ENCODE measurements at regions not wholly inside any gene's neighbourhood (a gene's known extent, or its start where the extent isn't known, plus 50 kb on each side); places are given as distances from the start of the nearest gene placed in this dataset.
"Not testable (repeated sequence)": the region's sequence is repeated elsewhere in the genome, so short reads cannot be mapped to it uniquely, and the experiment has no call there.

GRCh38 chr1:188778578-188778977, 1699.1 kb downstream of the BRINP3 start:
- Mint-ChIP-seq H3K9me3 (peaks cover 0 to 14% (median 5%) of the 10 kb centered on the region in 8 donors), H3K27ac (no peak overlapping the region), H3K36me3 (no peaks in the 10 kb centered on the region), H3K4me3 (no peak overlapping the region), H3K4me1 (no peaks in the 10 kb centered on the region), H3K27me3 (no peaks in the 10 kb centered on the region)
- Histone ChIP-seq H3K4me3 (ENCODE audit: low read length in 2 of 2) (no peak overlapping the region), H3K27me3 (ENCODE audit: insufficient read depth, low read length) (no peaks in the 10 kb centered on the region), H3K36me3 (ENCODE audit: insufficient read depth, low read length) (no peaks in the 10 kb centered on the region), H3K4me1 (ENCODE audit: insufficient read depth, low read length) (no peaks in the 10 kb centered on the region), H3K27ac (ENCODE audit: low read depth, low read length) (no peak overlapping the region), H3K9me3 (ENCODE audit: control insufficient read depth in 1 of 2, low read length in 2 of 2) (no peaks in the 10 kb centered on the region)
- CTCF ChIA-PET (ENCODE audit: partially characterized antibody) = no interaction called here
- intact Hi-C loops (cut with micrococcal nuclease) = no loop called here
- POLR2A ChIA-PET (ENCODE audit: partially characterized antibody) = no interaction called here
- no peak for DNase-seq

GRCh38 chr1:188782220-188782841, 1695.3 kb downstream of the BRINP3 start:
- no peak overlapping the region for H3K4me3 Mint-ChIP-seq
- Histone ChIP-seq H3K27me3 (ENCODE audit: insufficient read depth, low read length) (no peaks in the 10 kb centered on the region), H3K27ac (ENCODE audit: low read depth, low read length) (no peak overlapping the region), H3K9me3 (ENCODE audit: control insufficient read depth in 1 of 2, low read length in 2 of 2) (no peaks in the 10 kb centered on the region), H3K4me1 (ENCODE audit: insufficient read depth, low read length) (no peaks in the 10 kb centered on the region), H3K4me3 (ENCODE audit: low read length in 2 of 2) (no peak overlapping the region), H3K36me3 (ENCODE audit: insufficient read depth, low read length) (no peaks in the 10 kb centered on the region)
- no peak overlapping the region for H3K27ac Mint-ChIP-seq
- intact Hi-C loops (cut with micrococcal nuclease) = no loop called here
- DNase-seq = no peak
- H3K4me1 Mint-ChIP-seq = no peaks in the 10 kb centered on the region
- peaks cover 0 to 6% (median 0%) of the 10 kb centered on the region in 8 donors for H3K9me3 Mint-ChIP-seq
- no peaks in the 10 kb centered on the region for H3K36me3 Mint-ChIP-seq
- ChIA-PET CTCF (ENCODE audit: partially characterized antibody) (no interaction called here), POLR2A (ENCODE audit: partially characterized antibody) (no interaction called here)
- H3K27me3 Mint-ChIP-seq = no peaks in the 10 kb centered on the region

GRCh38 chr1:188794969-188795368, 1682.7 kb downstream of the BRINP3 start:
- ChIA-PET POLR2A (ENCODE audit: partially characterized antibody) (no interaction called here), CTCF (ENCODE audit: partially characterized antibody) (no interaction called here)
- Histone ChIP-seq H3K27ac (ENCODE audit: low read depth, low read length) (no peak overlapping the region), H3K9me3 (ENCODE audit: control insufficient read depth in 1 of 2, low read length in 2 of 2) (no peaks in the 10 kb centered on the region), H3K4me1 (ENCODE audit: insufficient read depth, low read length) (no peaks in the 10 kb centered on the region), H3K4me3 (ENCODE audit: low read length in 2 of 2) (no peak overlapping the region), H3K36me3 (ENCODE audit: insufficient read depth, low read length) (no peaks in the 10 kb centered on the region), H3K27me3 (ENCODE audit: insufficient read depth, low read length) (no peaks in the 10 kb centered on the region)
- no peaks in the 10 kb centered on the region for H3K4me1 Mint-ChIP-seq
- peaks cover under 1 to 26% (median 13%) of the 10 kb centered on the region in 8 donors for H3K9me3 Mint-ChIP-seq
- no peak overlapping the region for H3K4me3 Mint-ChIP-seq
- H3K36me3 Mint-ChIP-seq = no peaks in the 10 kb centered on the region
- no peaks in the 10 kb centered on the region for H3K27me3 Mint-ChIP-seq
- intact Hi-C loops (cut with micrococcal nuclease) = no loop called here
- no peak for DNase-seq
- H3K27ac Mint-ChIP-seq = no peak overlapping the region

GRCh38 chr1:188812153-188812552, 1665.5 kb downstream of the BRINP3 start:
- peaks cover 0 to 32% (median 17%) of the 10 kb centered on the region in 8 donors for H3K9me3 Mint-ChIP-seq
- POLR2A ChIA-PET (ENCODE audit: partially characterized antibody); DNase-seq: not testable (repeated sequence)

GRCh38 chr1:188812836-188813573, 1664.7 kb downstream of the BRINP3 start:
- H3K27me3 ChIP-seq (ENCODE audit: insufficient read depth, low read length); H3K4me1 Mint-ChIP-seq; DNase-seq; H3K4me1 ChIP-seq (ENCODE audit: insufficient read depth, low read length); H3K27me3 Mint-ChIP-seq; H3K4me3 ChIP-seq (ENCODE audit: low read length in 2 of 2); CTCF ChIA-PET (ENCODE audit: partially characterized antibody); H3K36me3 Mint-ChIP-seq; H3K4me3 Mint-ChIP-seq; POLR2A ChIA-PET (ENCODE audit: partially characterized antibody); intact Hi-C loops (cut with micrococcal nuclease); H3K27ac Mint-ChIP-seq; H3K27ac ChIP-seq (ENCODE audit: low read depth, low read length); H3K36me3 ChIP-seq (ENCODE audit: insufficient read depth, low read length); H3K9me3 ChIP-seq (ENCODE audit: control insufficient read depth in 1 of 2, low read length in 2 of 2): not testable (repeated sequence)
- H3K9me3 Mint-ChIP-seq = peaks cover 0 to 28% (median 17%) of the 10 kb centered on the region in 8 donors

More at GRCh38 chr1:188812153-188812552, 1665.5 kb downstream of the BRINP3 start:
- H3K36me3 ChIP-seq (ENCODE audit: insufficient read depth, low read length); H3K4me1 Mint-ChIP-seq; H3K4me1 ChIP-seq (ENCODE audit: insufficient read depth, low read length); H3K4me3 Mint-ChIP-seq; H3K27ac Mint-ChIP-seq; intact Hi-C loops (cut with micrococcal nuclease); H3K27ac ChIP-seq (ENCODE audit: low read depth, low read length); H3K9me3 ChIP-seq (ENCODE audit: control insufficient read depth in 1 of 2, low read length in 2 of 2); H3K27me3 Mint-ChIP-seq; H3K4me3 ChIP-seq (ENCODE audit: low read length in 2 of 2); H3K36me3 Mint-ChIP-seq; H3K27me3 ChIP-seq (ENCODE audit: insufficient read depth, low read length); CTCF ChIA-PET (ENCODE audit: partially characterized antibody): not testable (repeated sequence)

GRCh38 chr1:188817814-188818213, 1659.8 kb downstream of the BRINP3 start:
- Mint-ChIP-seq H3K27me3 (no peaks in the 10 kb centered on the region), H3K4me1 (no peaks in the 10 kb centered on the region), H3K4me3 (no peak overlapping the region), H3K36me3 (no peaks in the 10 kb centered on the region), H3K9me3 (peaks cover 0 to 10% (median 5%) of the 10 kb centered on the region in 8 donors), H3K27ac (no peak overlapping the region)
- ChIA-PET POLR2A (ENCODE audit: partially characterized antibody) (no interaction called here), CTCF (ENCODE audit: partially characterized antibody) (no interaction called here)
- Histone ChIP-seq H3K27me3 (ENCODE audit: insufficient read depth, low read length) (no peaks in the 10 kb centered on the region), H3K4me3 (ENCODE audit: low read length in 2 of 2) (no peak overlapping the region), H3K36me3 (ENCODE audit: insufficient read depth, low read length) (no peaks in the 10 kb centered on the region), H3K9me3 (ENCODE audit: control insufficient read depth in 1 of 2, low read length in 2 of 2) (no peaks in the 10 kb centered on the region), H3K4me1 (ENCODE audit: insufficient read depth, low read length) (no peaks in the 10 kb centered on the region), H3K27ac (ENCODE audit: low read depth, low read length) (no peak overlapping the region)
- no peak for DNase-seq
- intact Hi-C loops (cut with micrococcal nuclease) = no loop called here

GRCh38 chr1:188822248-188822647, 1655.4 kb downstream of the BRINP3 start:
- H3K36me3 Mint-ChIP-seq = no peaks in the 10 kb centered on the region
- CTCF ChIA-PET (ENCODE audit: partially characterized antibody) = no interaction called here
- POLR2A ChIA-PET (ENCODE audit: partially characterized antibody) = no interaction called here

More at GRCh38 chr1:188822248-188822647, 1655.4 kb downstream of the BRINP3 start:
- H3K4me3 Mint-ChIP-seq = no peak overlapping the region
- Histone ChIP-seq H3K4me3 (ENCODE audit: low read length in 2 of 2) (no peak overlapping the region), H3K27me3 (ENCODE audit: insufficient read depth, low read length) (no peaks in the 10 kb centered on the region), H3K27ac (ENCODE audit: low read depth, low read length) (no peak overlapping the region), H3K9me3 (ENCODE audit: control insufficient read depth in 1 of 2, low read length in 2 of 2) (no peaks in the 10 kb centered on the region), H3K36me3 (ENCODE audit: insufficient read depth, low read length) (no peaks in the 10 kb centered on the region), H3K4me1 (ENCODE audit: insufficient read depth, low read length) (no peaks in the 10 kb centered on the region)
- no peak for DNase-seq
- intact Hi-C loops (cut with micrococcal nuclease) = no loop called here
- H3K27ac Mint-ChIP-seq = no peak overlapping the region
- peaks cover under 1 to 8% (median 4%) of the 10 kb centered on the region in 8 donors for H3K9me3 Mint-ChIP-seq
- H3K4me1 Mint-ChIP-seq = no peaks in the 10 kb centered on the region
- no peaks in the 10 kb centered on the region for H3K27me3 Mint-ChIP-seq
